ENCODE measurements at regions not wholly inside any gene's neighbourhood (a gene's known extent, or its start where the extent isn't known, plus 50 kb on each side); places are given as distances from the start of the nearest gene placed in this dataset.

GRCh38 chr16:65837464-65837863 is 529.0 kb upstream of the CDH5 start:
- no peaks in the 10 kb centered on the region for H3K9me3 ChIP-seq (ENCODE audit: control insufficient read depth, insufficient read depth, low read length)
- H3K36me3 ChIP-seq (ENCODE audit: control insufficient read depth, insufficient read depth, low read length), result no peaks in the 10 kb centered on the region
- 100% methylated on average over 1 of the region's 3 CpGs for WGBS (ENCODE audit: insufficient coverage)
- H3K27ac ChIP-seq (ENCODE audit: low read depth, low read length), result no peak overlapping the region
- DNase-seq (ENCODE audit: low read depth in 4 of 6, low spot score in 6 of 6), result no peak
- no peaks in the 10 kb centered on the region for H3K4me1 ChIP-seq (ENCODE audit: control insufficient read depth, insufficient read depth, low read length)
- H3K27me3 ChIP-seq (ENCODE audit: control insufficient read depth, insufficient read depth, low read length), result no peaks in the 10 kb centered on the region
- H3K4me3 ChIP-seq (ENCODE audit: low read depth, low read length), result no peak overlapping the region

GRCh38 chr16:65834688-65835087 is 531.8 kb upstream of the CDH5 start:
- Histone ChIP-seq H3K9me3 (ENCODE audit: control insufficient read depth, insufficient read depth, low read length) (no peaks in the 10 kb centered on the region), H3K27me3 (ENCODE audit: control insufficient read depth, insufficient read depth, low read length) (no peaks in the 10 kb centered on the region), H3K27ac (ENCODE audit: low read depth, low read length) (no peak overlapping the region), H3K4me1 (ENCODE audit: control insufficient read depth, insufficient read depth, low read length) (no peaks in the 10 kb centered on the region), H3K36me3 (ENCODE audit: control insufficient read depth, insufficient read depth, low read length) (no peaks in the 10 kb centered on the region), H3K4me3 (ENCODE audit: low read depth, low read length) (no peak overlapping the region)
- no peak for DNase-seq (ENCODE audit: low read depth in 4 of 6, low spot score in 6 of 6)

- H3K36me3 ChIP-seq (ENCODE audit: control insufficient read depth, insufficient read depth, low read length), result no peaks in the 10 kb centered on the region
- no peaks in the 10 kb centered on the region for H3K4me1 ChIP-seq (ENCODE audit: control insufficient read depth, insufficient read depth, low read length)
- H3K27me3 ChIP-seq (ENCODE audit: control insufficient read depth, insufficient read depth, low read length), result no peaks in the 10 kb centered on the region
- WGBS (ENCODE audit: insufficient coverage), result 78% methylated on average over 3 of the region's 4 CpGs
- no peak overlapping the region for H3K4me3 ChIP-seq (ENCODE audit: low read depth, low read length)
- peak in 1 of 6 donors; percentile 56 for DNase-seq (ENCODE audit: low read depth in 4 of 6, low spot score in 6 of 6)
- no peak overlapping the region for H3K27ac ChIP-seq (ENCODE audit: low read depth, low read length)
- H3K9me3 ChIP-seq (ENCODE audit: control insufficient read depth, insufficient read depth, low read length), result no peaks in the 10 kb centered on the region
Observed at GRCh38 chr16:65833171-65833871, 533.2 kb upstream of the CDH5 start.

- no peaks in the 10 kb centered on the region for H3K36me3 ChIP-seq (ENCODE audit: control insufficient read depth, insufficient read depth, low read length)
- DNase-seq (ENCODE audit: low read depth in 4 of 6, low spot score in 6 of 6), result peak in 1 of 6 donors; percentile 20
- no CpG with 5 or more reads among the region's 1 CpG for WGBS (ENCODE audit: insufficient coverage)
- no peak overlapping the region for H3K27ac ChIP-seq (ENCODE audit: low read depth, low read length)
- H3K4me3 ChIP-seq (ENCODE audit: low read depth, low read length), result no peak overlapping the region
- no peaks in the 10 kb centered on the region for H3K27me3 ChIP-seq (ENCODE audit: control insufficient read depth, insufficient read depth, low read length)
- no peaks in the 10 kb centered on the region for H3K9me3 ChIP-seq (ENCODE audit: control insufficient read depth, insufficient read depth, low read length)
- no peaks in the 10 kb centered on the region for H3K4me1 ChIP-seq (ENCODE audit: control insufficient read depth, insufficient read depth, low read length)
Observed at GRCh38 chr16:65832679-65833078, 533.8 kb upstream of the CDH5 start.

GRCh38 chr16:65831903-65832666 is 534.4 kb upstream of the CDH5 start:
- no peaks in the 10 kb centered on the region for H3K9me3 ChIP-seq (ENCODE audit: control insufficient read depth, insufficient read depth, low read length)
- WGBS (ENCODE audit: insufficient coverage), result 90% methylated on average over 2 of the region's 4 CpGs
- H3K27me3 ChIP-seq (ENCODE audit: control insufficient read depth, insufficient read depth, low read length), result no peaks in the 10 kb centered on the region
- H3K27ac ChIP-seq (ENCODE audit: low read depth, low read length), result no peak overlapping the region
- no peaks in the 10 kb centered on the region for H3K4me1 ChIP-seq (ENCODE audit: control insufficient read depth, insufficient read depth, low read length)
- H3K4me3 ChIP-seq (ENCODE audit: low read depth, low read length), result no peak overlapping the region
- no peak for DNase-seq (ENCODE audit: low read depth in 4 of 6, low spot score in 6 of 6)
- H3K36me3 ChIP-seq (ENCODE audit: control insufficient read depth, insufficient read depth, low read length), result no peaks in the 10 kb centered on the region

GRCh38 chr16:65829076-65829475 is 537.4 kb upstream of the CDH5 start:
- H3K27me3 ChIP-seq (ENCODE audit: control insufficient read depth, insufficient read depth, low read length), result no peaks in the 10 kb centered on the region
- DNase-seq (ENCODE audit: low read depth in 4 of 6, low spot score in 6 of 6), result no peak
- H3K4me3 ChIP-seq (ENCODE audit: low read depth, low read length), result no peak overlapping the region
- WGBS (ENCODE audit: insufficient coverage), result 45% methylated on average over 2 of the region's 4 CpGs
- H3K27ac ChIP-seq (ENCODE audit: low read depth, low read length), result no peak overlapping the region
- H3K4me1 ChIP-seq (ENCODE audit: control insufficient read depth, insufficient read depth, low read length), result no peaks in the 10 kb centered on the region
- no peaks in the 10 kb centered on the region for H3K9me3 ChIP-seq (ENCODE audit: control insufficient read depth, insufficient read depth, low read length)
- H3K36me3 ChIP-seq (ENCODE audit: control insufficient read depth, insufficient read depth, low read length), result no peaks in the 10 kb centered on the region

GRCh38 chr16:65828296-65828695 is 538.2 kb upstream of the CDH5 start:
- no peaks in the 10 kb centered on the region for H3K4me1 ChIP-seq (ENCODE audit: control insufficient read depth, insufficient read depth, low read length)
- no peak overlapping the region for H3K27ac ChIP-seq (ENCODE audit: low read depth, low read length)
- no peaks in the 10 kb centered on the region for H3K9me3 ChIP-seq (ENCODE audit: control insufficient read depth, insufficient read depth, low read length)
- H3K36me3 ChIP-seq (ENCODE audit: control insufficient read depth, insufficient read depth, low read length), result no peaks in the 10 kb centered on the region
- no peak for DNase-seq (ENCODE audit: low read depth in 4 of 6, low spot score in 6 of 6)
- no peaks in the 10 kb centered on the region for H3K27me3 ChIP-seq (ENCODE audit: control insufficient read depth, insufficient read depth, low read length)
- H3K4me3 ChIP-seq (ENCODE audit: low read depth, low read length), result no peak overlapping the region
- WGBS (ENCODE audit: insufficient coverage), result 67% methylated on average over 1 of the region's 2 CpGs

GRCh38 chr16:65827231-65827630 is 539.3 kb upstream of the CDH5 start:
- Histone ChIP-seq H3K27ac (ENCODE audit: low read depth, low read length) (no peak overlapping the region), H3K36me3 (ENCODE audit: control insufficient read depth, insufficient read depth, low read length) (no peaks in the 10 kb centered on the region), H3K9me3 (ENCODE audit: control insufficient read depth, insufficient read depth, low read length) (no peaks in the 10 kb centered on the region), H3K4me1 (ENCODE audit: control insufficient read depth, insufficient read depth, low read length) (no peaks in the 10 kb centered on the region), H3K4me3 (ENCODE audit: low read depth, low read length) (no peak overlapping the region), H3K27me3 (ENCODE audit: control insufficient read depth, insufficient read depth, low read length) (no peaks in the 10 kb centered on the region)
- WGBS (ENCODE audit: insufficient coverage), result 100% methylated on average over 2 of the region's 2 CpGs
- DNase-seq (ENCODE audit: low read depth in 4 of 6, low spot score in 6 of 6), result no peak

GRCh38 chr16:65825191-65825856 is 541.2 kb upstream of the CDH5 start:
- no peak overlapping the region for H3K27ac ChIP-seq (ENCODE audit: low read depth, low read length)
- H3K4me3 ChIP-seq (ENCODE audit: low read depth, low read length), result no peak overlapping the region
- H3K36me3 ChIP-seq (ENCODE audit: control insufficient read depth, insufficient read depth, low read length), result no peaks in the 10 kb centered on the region
- no peaks in the 10 kb centered on the region for H3K9me3 ChIP-seq (ENCODE audit: control insufficient read depth, insufficient read depth, low read length)
- 76% methylated on average over 4 of the region's 8 CpGs for WGBS (ENCODE audit: insufficient coverage)
- DNase-seq (ENCODE audit: low read depth in 4 of 6, low spot score in 6 of 6), result no peak
- H3K4me1 ChIP-seq (ENCODE audit: control insufficient read depth, insufficient read depth, low read length), result no peaks in the 10 kb centered on the region
- H3K27me3 ChIP-seq (ENCODE audit: control insufficient read depth, insufficient read depth, low read length), result no peaks in the 10 kb centered on the region
